ENCODE measurements at regions not wholly inside any gene's neighbourhood (a gene's known extent, or its start where the extent isn't known, plus 50 kb on each side); places are given as distances from the start of the nearest gene placed in this dataset.

- no peak for DNase-seq
These were observed 296.2 kb upstream of the ZC3H15 start for GRCh38 chr2:186189816-186190215.

- no peak for DNase-seq
These were observed 290.4 kb upstream of the ZC3H15 start for GRCh38 chr2:186195696-186196095.

DNA sequence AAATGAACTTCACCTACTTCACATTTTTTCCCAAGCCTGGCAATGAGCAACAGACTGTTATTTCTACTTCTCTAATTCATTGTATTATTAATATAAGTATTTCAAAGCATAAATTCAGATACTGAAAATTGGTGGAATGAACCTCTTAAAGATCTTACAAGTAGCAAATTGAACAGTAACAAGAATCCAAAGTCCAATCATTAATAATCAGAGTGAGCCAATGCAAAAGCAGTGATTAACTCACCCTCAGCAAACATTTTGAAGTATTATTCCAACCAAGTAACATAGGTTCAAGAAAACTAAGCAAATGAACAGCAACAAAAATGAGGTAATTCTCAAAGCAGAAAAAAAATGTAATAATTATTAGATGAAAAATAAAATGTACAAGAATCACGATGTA, 288.1 kb upstream of the ZC3H15 start:
- DNase-seq = no peak

GRCh38 chr2:186199029-186199428, 287.0 kb upstream of the ZC3H15 start:
- DNase-seq = no peak

- DNase-seq = no peak
These were observed 284.7 kb upstream of the ZC3H15 start for GRCh38 chr2:186201371-186201770.

DNA sequence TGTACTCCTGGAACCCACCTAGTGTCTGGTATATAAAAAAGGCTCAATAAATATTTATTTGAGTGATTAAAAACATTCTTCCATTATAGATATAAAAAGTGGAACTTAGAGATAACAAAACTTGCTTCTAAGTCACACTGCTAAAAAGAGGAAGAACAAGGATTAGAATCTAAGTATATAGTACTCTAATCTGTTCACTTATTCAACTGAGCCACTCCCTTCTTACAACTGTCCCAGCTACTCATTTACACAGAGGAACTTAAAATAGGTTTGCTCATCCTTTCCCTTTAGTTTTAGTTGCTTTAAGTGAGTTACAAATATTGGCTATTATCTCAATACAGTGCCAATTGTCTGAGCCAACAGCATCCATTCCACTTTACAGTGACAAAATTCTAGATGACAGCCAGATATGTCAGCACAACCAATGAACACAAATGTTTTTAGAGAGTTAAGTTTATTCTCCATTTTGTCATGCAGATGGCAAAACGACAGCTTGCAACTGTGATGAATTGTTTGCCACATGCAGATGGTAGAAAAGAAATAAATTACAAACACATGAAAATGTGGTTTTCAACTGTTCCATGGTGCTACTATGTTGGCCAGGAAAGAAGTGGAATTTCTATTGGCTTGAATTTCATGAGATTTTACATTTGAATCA, 280.7 kb upstream of the ZC3H15 start:
- DNase-seq = no peak

DNA sequence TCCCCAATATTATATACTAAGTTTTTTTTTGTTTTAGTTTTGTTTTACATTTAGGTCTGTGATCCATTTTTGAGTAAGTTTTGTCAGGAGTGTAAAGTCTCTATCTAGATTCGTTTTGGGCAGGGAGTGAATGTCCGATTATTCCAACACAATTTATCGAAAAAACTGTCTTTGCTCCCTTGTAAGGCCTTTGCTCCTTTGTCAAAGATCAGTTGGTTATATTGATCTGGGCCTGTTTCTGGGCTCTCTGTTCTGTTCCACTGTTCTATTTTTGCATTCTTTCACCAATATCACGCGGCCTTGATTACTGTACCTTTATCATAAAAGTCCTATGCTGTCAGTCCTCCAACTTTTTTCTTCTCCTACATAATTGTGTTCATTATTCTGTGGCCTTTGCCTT, 276.5 kb upstream of the ZC3H15 start:
- DNase-seq = no peak

GRCh38 chr2:186220409-186220808, 265.7 kb upstream of the ZC3H15 start:
- DNase-seq = no peak

DNA sequence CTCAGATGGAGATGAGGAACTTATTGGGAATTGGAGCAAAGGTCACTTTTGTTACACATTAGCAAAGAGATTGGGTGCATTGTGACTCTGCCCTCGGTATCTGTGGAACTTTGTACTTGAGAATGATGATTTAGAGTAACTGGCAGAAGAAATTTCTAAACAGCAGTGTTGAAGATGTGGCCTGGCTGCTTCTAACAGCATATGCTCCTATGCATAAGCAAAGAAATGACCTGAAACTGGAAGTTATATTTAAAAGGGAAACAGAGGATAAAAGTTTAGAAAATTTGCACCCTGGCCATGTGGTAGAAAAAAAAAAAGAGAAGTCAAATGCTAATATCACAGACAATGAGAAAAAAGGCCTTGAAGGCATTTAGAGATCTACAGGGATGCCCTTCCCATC, 256.8 kb upstream of the ZC3H15 start:
- no peak for DNase-seq

DNA sequence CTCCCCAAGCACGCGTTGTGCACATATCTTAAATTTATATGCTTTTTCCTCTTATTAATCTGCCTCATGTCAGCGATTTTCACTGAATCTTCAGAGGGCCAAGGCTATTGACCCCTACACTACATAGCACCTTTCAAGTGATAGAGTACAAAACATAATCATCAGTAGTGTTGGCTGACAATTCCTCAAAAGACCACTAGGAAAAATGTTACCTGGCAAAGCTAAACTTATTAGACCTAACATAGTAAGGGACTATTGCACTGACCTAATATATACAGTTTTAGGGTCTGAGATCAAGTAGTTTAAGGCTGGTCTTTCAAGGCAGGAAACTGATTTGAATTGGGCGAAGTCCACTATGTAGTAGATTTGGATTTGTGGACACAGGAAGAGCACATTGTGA, 244.2 kb upstream of the ZC3H15 start:
- no peak for DNase-seq

DNA sequence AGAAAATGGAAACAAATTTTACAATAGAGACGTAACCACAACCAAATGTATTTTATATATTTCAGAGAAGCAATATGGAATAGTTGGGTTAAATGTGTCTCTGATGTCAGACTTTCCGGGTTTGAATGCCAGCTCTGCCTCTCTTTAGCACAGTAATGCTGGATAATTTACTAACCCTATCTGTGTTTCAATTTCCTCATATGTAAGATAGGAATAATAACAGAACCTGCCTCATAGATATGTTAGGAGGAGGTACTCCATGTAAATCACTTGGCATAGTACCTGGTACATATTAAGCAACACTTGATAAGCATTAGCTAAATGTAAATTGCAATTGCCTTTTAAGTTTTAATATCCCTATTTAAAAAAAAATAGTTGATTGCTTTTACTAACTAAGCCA, 231.3 kb upstream of the ZC3H15 start:
- DNase-seq = no peak

- DNase-seq = no peak
These were observed 230.2 kb upstream of the ZC3H15 start for GRCh38 chr2:186255823-186256222.

GRCh38 chr2:186256540-186256939, 229.5 kb upstream of the ZC3H15 start:
- DNase-seq = no peak

DNA sequence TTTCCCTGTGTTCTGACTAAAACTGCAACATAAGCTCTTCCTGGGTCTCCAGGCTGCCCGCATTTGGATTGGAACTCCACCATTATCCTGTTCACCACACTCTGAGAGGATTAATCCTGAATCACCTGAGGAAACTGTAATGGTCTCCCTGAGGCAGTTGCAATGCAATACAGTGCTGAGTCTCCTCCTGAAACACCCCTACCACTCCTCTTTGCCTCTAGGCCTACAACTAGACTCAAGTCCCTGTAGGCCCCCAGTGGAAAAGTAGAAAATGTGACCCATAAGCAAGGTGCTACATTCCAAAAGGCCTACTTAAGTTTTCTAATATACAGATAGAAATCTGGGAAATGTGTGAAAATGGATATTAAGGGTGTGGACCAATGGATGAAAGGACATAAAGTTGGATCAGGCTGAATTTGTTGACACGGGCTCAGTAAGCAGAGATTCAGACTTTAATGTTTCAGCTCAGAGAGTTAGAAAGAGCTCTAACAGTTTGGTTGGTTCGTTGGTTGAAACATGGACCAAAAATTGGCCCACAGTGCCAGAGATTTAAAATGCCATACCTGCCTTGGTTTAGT, 222.3 kb upstream of the ZC3H15 start:
- no peak for DNase-seq

GRCh38 chr2:186269536-186269935, 216.5 kb upstream of the ZC3H15 start:
- DNase-seq = no peak

- DNase-seq = no peak
These were observed 212.1 kb upstream of the ZC3H15 start for GRCh38 chr2:186273953-186274352.

DNA sequence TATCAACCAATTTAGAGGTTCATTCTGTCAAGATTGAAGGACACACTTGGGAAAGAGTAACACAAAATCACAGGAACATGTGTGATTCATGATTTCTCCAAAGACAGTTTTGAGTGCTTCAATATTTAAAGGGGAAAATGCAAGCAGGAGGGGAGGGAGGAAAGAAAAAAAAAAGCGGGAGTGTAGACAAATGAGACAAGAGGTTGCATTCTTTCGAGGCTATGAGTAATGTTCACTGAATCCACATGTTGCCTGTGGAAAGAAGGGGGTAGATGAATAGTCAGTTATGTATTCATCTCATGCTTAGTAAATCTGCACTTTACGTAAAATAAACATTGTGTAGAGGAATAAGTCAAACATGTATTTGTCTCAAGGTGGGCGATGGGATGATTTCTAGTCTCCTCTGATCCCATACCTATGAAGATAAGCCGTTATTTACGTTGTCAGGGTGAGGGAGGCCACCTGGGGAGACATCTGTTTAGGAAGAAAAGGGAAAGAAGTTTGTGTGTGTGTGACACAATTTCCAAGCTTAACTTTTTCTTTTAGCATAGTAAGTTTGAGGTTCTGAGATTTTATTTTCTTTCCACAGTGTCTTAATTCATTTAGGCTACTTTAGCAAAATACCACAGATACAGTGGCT, 211.0 kb upstream of the ZC3H15 start:
- DNase-seq = no peak

GRCh38 chr2:186276909-186277308, 209.2 kb upstream of the ZC3H15 start:
- no peak for DNase-seq

DNA sequence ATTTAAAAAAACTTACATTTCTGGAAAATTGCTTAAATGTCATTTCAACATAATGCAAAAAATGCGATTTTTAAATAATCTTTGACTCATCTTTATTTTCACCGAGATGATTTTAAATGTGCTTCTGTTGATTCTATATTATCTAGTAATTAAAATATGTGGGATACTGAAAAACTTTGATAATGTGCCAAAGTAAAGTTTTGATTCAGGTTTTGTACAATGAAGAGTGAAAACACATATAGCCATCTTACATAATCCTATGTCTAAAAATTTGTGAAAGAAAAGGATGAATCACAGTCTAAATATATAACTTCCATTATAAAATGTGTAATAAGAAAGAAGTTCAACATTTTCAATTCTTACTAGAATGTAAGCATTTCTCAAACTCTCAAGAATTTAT, 204.3 kb upstream of the ZC3H15 start:
- no peak for DNase-seq

- no peak for DNase-seq
These were observed 191.7 kb upstream of the ZC3H15 start for GRCh38 chr2:186294248-186294888.

- DNase-seq = no peak
These were observed 186.4 kb upstream of the ZC3H15 start for GRCh38 chr2:186299610-186300009.

- DNase-seq = no peak
These were observed 183.8 kb upstream of the ZC3H15 start for GRCh38 chr2:186302263-186302662.

- DNase-seq = no peak
These were observed 183.0 kb upstream of the ZC3H15 start for GRCh38 chr2:186303091-186303490.

DNA sequence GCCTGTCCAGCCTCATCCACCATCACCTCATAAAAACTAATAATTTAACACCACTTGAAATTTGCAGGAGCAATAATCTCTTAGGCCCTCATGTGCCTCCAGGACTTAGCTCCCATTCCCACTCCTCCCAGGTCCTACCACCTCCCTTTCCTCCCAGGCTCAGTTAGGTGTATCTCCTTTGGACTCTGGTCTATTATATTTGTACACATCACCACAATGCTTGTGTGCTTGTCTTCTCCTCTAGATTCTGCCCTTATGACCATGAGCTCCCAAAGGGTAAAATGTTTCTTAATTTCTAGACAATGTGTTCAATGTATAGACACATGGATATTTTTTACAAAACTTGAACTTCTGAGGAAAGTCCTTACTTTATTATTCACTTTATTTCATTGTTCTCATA, 182.0 kb upstream of the ZC3H15 start:
- no peak for DNase-seq

Data from NCI-H510A (cell line).